ENCODE measurements at regions not wholly inside any gene's neighbourhood (a gene's known extent, or its start where the extent isn't known, plus 50 kb on each side); places are given as distances from the start of the nearest gene placed in this dataset.

DNA sequence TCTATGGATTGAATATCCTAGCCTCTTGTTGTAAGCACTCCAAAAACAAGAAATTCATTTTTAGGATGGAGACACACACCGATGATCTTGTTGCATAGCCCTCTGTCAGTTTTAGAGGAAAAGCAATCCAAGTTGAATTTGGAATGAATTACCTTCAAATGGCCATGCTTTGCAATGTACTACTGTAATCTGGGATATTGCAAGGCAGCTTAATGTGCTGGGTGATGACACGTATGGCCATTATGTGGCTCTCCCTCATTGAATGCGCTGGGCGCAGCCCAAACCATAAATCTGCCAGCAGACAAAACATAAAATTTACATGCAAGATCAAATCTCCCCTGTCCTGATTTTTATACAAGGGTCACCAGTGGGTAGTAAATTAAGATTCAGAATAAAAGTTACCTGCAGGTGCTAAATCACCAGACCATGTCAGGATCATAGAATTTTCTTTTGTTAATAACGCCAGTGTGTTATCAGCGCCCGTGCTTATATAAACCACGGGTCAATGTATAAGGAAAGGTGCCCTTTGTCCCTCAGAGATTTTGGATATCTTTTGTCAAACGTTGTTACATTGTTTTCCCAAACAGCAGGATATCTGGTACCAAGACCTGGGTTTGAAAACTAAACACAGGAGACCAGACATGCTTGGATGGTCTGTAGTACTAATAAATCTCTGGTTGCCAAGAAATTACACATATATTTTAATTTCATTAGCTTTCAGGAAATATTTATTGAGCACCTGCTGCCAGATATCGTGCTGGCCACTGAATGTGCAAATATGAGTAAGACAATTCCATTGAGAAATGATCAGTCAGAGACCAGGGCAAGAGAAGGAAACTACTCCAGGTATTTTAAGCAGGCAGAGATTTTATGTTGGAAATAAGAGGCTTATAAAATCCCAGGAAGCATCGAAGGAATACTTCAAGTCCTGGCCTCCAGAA lies 237.1 kb downstream of the EBLN2 start:
- no peak for DNase-seq

DNA sequence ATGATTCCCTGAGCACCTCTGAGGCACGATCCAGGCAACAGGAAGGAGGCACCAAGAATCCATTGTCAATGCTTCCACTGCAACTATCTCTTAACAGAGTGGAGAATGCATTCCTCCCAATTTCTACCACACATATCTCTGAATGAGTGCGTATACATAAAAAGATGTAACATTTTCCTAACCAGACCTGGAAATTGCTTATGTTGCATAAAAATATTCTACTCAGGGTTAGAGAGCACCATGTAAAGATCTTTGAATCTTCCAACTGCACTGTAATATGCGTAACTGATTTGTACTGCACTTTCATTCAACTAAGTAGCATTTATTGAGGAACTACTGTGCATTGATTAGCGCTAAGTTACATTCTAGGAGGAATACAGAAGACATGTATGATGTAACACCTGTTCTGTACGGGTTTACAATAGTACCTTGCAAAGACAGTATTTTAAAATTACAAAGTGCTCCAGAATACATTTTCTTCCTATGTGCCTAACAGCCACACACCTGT lies 237.8 kb downstream of the EBLN2 start:
- no peak for DNase-seq

DNA sequence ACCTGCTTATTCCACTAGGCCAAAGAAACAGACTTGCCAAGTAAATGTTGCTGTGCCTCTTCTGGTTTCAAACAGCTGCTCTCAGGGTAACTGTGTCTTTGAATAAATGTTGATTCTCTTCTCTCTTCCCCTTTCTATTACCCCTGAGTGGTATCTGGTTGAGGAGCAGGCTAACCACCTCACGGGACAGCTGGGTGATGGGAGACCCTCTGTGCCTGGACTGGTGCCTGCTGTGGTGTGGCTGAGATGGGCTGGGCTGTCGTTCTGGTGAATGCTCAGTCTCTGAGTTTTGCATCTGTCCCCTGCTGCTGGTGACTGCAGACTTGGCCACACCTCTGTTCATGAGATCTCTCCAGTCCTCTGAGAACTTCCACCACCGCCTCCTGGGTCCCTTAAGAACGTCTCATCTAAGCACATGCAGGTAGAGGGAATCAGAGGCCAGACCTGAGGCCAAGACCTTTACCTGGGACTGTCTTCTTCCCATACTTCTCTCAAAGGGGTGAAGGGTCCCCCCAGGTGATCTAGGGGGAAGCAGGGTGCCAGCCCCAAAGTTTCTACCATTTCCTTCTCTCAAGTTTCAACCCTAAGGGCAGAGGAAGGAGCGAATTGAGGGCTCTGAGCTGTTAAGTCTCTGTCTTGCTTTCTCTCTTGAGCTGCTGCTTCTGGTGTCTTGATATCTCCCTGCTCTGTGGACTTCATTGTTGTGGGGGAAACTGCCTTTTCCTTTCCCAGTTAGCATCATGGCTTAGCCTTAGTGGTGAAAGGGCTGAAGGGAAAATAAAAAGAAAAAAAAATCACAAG lies 252.9 kb downstream of the EBLN2 start:
- no peak for DNase-seq

DNA sequence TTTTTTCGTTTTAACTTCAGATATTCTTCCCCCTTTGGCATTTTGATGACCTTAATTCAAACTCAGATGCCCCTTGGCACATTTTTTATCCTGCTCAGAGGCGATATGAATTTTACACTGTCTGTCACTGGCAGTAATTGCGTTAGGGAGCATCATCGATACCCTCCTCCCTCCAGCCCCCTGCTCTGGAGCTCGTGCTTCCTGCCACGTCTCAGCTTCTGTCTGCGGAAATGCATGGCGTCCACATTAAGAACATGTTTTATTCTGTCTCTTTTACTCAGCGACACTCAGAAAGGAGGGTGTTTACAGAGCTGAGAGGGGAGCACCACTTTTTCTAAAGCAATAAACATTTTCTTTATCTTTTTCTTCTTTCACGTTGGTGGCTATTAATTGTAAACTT lies 254.2 kb downstream of the EBLN2 start:
- no peak for DNase-seq

DNA sequence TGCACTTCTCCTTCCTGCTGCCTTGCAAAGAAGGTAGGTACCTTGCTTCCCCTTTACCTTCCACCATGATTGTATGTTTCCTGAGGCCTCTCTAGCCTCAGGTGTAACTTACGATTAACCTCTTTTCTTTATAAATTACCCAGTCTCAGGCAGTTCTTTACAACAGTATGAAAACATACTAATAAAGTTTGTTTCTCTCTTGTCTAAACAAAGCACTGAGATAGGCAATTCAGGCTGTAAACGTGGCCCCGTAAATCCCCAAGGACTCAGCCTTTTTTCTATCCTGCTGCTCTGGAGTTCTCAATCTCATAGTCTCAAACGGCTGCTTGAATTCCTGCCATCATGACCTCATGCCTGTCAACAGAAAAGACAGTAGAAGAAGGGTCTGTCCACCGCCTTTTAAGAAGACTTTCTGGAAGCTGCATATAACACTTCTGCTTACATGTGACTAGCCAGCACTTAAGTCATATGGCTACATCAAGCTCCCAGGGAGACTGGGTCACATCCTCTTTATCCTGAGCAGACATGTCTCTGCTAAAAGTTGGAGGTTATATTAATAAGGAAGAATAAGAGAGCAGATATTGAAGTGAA lies 257.8 kb downstream of the EBLN2 start:
- no peak for DNase-seq

DNA sequence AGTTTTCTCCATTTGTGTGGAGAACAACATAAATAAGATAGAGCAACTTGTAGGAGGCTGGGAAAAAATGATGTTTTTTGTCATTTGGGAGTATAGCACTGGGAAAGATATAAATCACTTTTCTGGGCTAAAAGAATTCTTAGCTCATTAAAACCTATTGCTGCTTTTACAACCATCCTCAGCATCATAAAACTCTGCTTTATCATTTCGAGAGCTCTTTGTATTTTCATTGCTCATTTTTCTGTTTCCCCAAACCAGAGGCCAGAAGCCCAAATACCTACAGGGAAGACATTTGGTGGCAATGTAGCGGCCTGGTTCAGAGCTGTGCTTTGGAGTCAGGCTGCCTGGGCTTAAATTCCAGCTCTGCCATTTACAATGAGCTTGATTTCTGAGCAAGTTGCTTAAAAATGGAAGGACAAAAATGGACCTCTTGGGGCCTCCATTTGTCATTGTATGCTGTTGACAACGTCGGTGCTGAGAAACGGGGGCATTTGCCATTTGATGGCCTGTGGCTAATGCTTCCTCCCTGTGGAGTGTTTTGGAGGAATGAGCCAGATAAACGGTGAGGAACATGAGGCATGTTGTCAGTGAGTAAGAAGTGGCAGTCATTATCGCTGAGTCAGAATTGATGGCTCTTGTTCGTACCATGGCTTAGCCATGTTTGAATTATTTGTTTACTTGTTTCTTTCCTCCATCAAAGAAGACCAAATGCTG lies 260.0 kb downstream of the EBLN2 start:
- DNase-seq = no peak

DNA sequence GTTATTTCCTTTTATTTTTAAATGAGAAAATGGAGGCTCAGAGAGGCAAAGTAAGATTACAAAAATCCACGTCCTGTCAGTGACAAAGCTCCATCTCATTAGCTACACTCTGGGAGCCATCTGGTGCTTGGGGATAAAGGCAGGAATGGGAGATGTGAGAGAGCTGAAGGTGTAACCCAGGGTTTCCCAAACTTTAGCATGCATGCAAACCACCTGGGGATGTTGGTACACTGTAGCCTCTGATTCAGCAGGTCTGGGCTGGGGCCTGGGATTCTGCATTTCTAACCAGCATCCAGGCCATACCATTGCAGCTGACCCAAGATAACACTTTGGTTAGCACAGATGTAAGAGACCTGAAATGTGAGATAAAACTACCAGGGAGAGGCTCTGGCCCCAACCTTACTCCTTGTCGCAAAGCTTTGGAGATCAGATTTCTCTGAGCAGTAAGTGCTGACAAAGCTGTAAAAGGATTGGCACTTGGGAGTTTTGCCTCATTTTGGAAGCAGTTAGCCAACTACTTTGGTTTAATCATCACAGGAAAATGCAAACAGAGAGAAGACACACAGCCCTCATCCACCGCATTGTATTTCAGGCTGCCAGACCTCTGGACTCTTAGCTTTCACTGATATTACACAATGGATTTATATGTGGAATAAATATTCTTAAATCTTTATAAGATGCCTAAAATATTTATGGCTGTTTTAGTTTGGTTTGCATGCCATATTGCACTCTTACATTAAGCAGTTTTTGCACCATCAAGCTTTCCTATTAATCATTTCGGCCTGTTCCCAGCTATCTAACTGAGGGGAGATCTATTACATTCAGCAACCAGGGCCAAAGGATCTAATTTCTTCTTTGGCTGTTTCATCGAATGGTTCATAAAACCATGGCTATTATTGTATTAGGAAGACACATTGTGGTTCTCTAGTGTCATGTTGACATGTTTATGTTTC lies 263.0 kb downstream of the EBLN2 start:
- DNase-seq = no peak

DNA sequence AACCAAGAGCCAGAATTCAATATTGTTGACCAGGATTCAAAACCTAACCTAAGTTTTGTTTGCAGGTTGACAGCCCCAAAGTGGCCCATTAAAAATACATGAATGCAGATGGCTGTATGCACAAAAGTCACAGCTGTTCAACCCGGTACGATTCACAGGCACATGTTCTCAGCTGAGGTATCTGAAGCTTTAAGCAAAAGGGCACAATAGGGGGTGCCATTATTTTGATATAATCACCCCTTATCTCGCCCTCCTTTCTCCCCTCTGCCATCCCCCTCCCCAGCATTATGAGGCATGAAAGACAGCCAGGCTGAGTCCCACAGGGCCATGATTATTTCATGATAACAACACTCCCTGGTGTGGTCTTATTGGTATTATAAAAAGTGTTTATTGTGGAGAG lies 264.9 kb downstream of the EBLN2 start:
- no peak for DNase-seq

DNA sequence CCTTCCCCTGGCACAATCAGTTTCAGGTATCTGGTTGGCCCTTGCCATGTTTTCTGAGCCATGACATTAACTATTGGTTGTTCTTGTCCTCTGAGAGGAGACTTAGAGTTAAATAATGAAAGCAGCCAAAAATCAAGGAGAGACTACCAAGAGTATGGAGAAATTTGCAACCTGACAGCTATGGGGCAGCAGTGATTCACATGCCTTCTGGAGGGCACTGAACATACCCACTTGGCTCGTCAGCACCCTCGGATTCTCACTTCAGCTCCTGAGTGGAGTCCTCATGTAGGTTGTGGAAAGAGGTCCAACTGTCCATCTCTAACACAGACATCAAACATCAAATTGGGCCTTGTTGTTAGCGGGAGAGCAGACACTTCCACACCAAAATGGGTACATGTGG lies 265.6 kb downstream of the EBLN2 start:
- DNase-seq = no peak
